SK-N-SH (cell line): ENCODE measurements at regions not wholly inside any gene's neighbourhood (a gene's known extent, or its start where the extent isn't known, plus 50 kb on each side); places are given as distances from the start of the nearest gene placed in this dataset.

Source experiments
- CTCF ChIA-PET: fragments of 300-600, 350-600 bp; formaldehyde crosslinking; extraction: SDS; loops from one replicate; lab custom pipeline; 2021; lab: Yijun Ruan, JAX
- POLR2A ChIA-PET: fragments of 350-600 bp; sonication (Branson Sonifier 250); formaldehyde crosslinking; extraction: SDS; loops from one replicate; lab custom pipeline; 2020; ENCODE audit warnings: antibody characterized with exemption, inconsistent platforms; lab: Yijun Ruan, JAX
- DNase-seq: peaks from one replicate; pipeline ENCODE4 v3.0.0; 2012
- H2AFZ ChIP-seq: fragments of 200-600 bp; sonication (generic); 2 replicates; pipeline ENCODE4 v1.8.1; 2016; ENCODE audit warnings: antibody characterized with exemption, mild to moderate bottlenecking, low read depth
- H3F3A ChIP-seq: fragments of 200-600 bp; sonication (generic); replicated peaks from 2 replicates; pipeline ENCODE3; 2016; ENCODE audit warnings: antibody characterized with exemption, mild to moderate bottlenecking; ENCODE audit not compliant: insufficient read depth
- H3K27ac ChIP-seq, 2 experiments: fragments of 200-500 bp in 1 of 2; fragments of 200-600 bp in 1 of 2; sonication (Bioruptor generic) in 1 of 2; sonication (generic), shearing (Covaris generic) in 1 of 2; 2 replicates each; pipeline versions ENCODE4 v1.5.1 to v1.6.1; 2014 to 2016; ENCODE audit warnings: low read depth in 2 of 2, inconsistent platforms in 1 of 2, low read length in 1 of 2, mild to moderate bottlenecking in 1 of 2, mixed read lengths in 1 of 2
- H3K27me3 ChIP-seq: fragments of 200-600 bp; sonication (generic), shearing (Covaris generic); 2 replicates; pipeline ENCODE4 v1.6.1; 2016; ENCODE audit warnings: mixed run types; ENCODE audit not compliant: insufficient read depth
- H3K36me3 ChIP-seq, 2 experiments: fragments of 200-500 bp in 1 of 2; fragments of 200-600 bp in 1 of 2; sonication (Bioruptor generic) in 1 of 2; sonication (generic) in 1 of 2; replicated peaks in 1 of 2; 2 replicates each; pipeline versions ENCODE3 to v1.5.1; 2014 to 2016; ENCODE audit warnings: low read length in 1 of 2, mild to moderate bottlenecking in 1 of 2; ENCODE audit not compliant: insufficient read depth in 2 of 2, control insufficient read depth in 1 of 2
- H3K4me1 ChIP-seq, 2 experiments: fragments of 200-500 bp in 1 of 2; fragments of 200-600 bp in 1 of 2; sonication (Bioruptor generic) in 1 of 2; sonication (generic), shearing (Covaris generic) in 1 of 2; 2 replicates each; pipeline versions ENCODE4 v1.5.1 to v1.6.1; 2014 to 2016; ENCODE audit warnings: low read depth in 1 of 2, low read length in 1 of 2, mixed run types in 1 of 2; ENCODE audit not compliant: insufficient read depth in 2 of 2, control insufficient read depth in 1 of 2
- H3K4me2 ChIP-seq: fragments of 200-600 bp; sonication (generic), shearing (Covaris generic); 2 replicates; pipeline ENCODE4 v1.6.1; 2017; ENCODE audit warnings: mixed run types
- H3K4me3 ChIP-seq, 2 experiments: fragments of 200-500 bp in 1 of 2; fragments of 200-600 bp in 1 of 2; sonication (Bioruptor generic) in 1 of 2; sonication (generic), shearing (Covaris generic) in 1 of 2; 2 replicates each; pipeline versions ENCODE4 v1.5.1 to v1.8.1; 2014 to 2016; ENCODE audit warnings: low read depth in 2 of 2, inconsistent platforms in 1 of 2, low read length in 1 of 2, mild to moderate bottlenecking in 1 of 2, mixed read lengths in 1 of 2, moderate library complexity in 1 of 2
- H3K79me2 ChIP-seq: fragments of 200-600 bp; sonication (generic); 2 replicates; pipeline ENCODE4 v1.8.1; 2017; ENCODE audit warnings: mild to moderate bottlenecking; ENCODE audit not compliant: insufficient read depth
- H3K9ac ChIP-seq: fragments of 200-600 bp; sonication (generic); 2 replicates; pipeline ENCODE4 v1.6.1; 2017; ENCODE audit warnings: mixed run types
- H3K9me2 ChIP-seq: fragments of 200-600 bp; sonication (generic); 2 replicates; pipeline ENCODE4 v1.6.1; 2017; ENCODE audit warnings: mixed run types
- H3K9me3 ChIP-seq: fragments of 200-600 bp; sonication (generic); 2 replicates; pipeline ENCODE4 v1.6.1; 2017; ENCODE audit warnings: mixed run types, mild to moderate bottlenecking, moderate library complexity
- H4K20me1 ChIP-seq: fragments of 200-600 bp; sonication (generic); 2 replicates; pipeline ENCODE4 v1.6.1; 2017; ENCODE audit warnings: mild to moderate bottlenecking, mixed run types; ENCODE audit not compliant: insufficient read depth
- CHD2 ChIP-seq: fragments of 150-350 bp; IDR thresholded peaks from 2 replicates; pipeline ENCODE4 v1.6.1; 2018; ENCODE audit warnings: low read length; ENCODE audit not compliant: partially characterized antibody
- ELF1 ChIP-seq: IDR thresholded peaks from 2 replicates; pipeline ENCODE4 v1.4.0; 2012
- FOSL2 ChIP-seq: IDR thresholded peaks from 2 replicates; pipeline ENCODE4 v1.4.0; 2012; ENCODE audit warnings: low read depth, mild to moderate bottlenecking, moderate library complexity, borderline replicate concordance
- GABPA ChIP-seq: IDR thresholded peaks from 2 replicates; pipeline ENCODE4 v1.4.0; 2012; ENCODE audit warnings: low read depth, mild to moderate bottlenecking
- GATA2 ChIP-seq: sonication (generic); formaldehyde crosslinking; IDR thresholded peaks from 2 replicates; pipeline ENCODE4 v1.5.0; 2020; ENCODE audit warnings: mild to moderate bottlenecking, missing genetic modification reagents
- MEF2A ChIP-seq: IDR thresholded peaks from 2 replicates; pipeline ENCODE4 v1.4.0; 2012; ENCODE audit warnings: low read depth, borderline replicate concordance
- NFIC ChIP-seq: IDR thresholded peaks from 2 replicates; pipeline ENCODE4 v1.4.0; 2012; ENCODE audit warnings: borderline replicate concordance
- NRF1 ChIP-seq: IDR thresholded peaks from 2 replicates; pipeline ENCODE4 v1.6.1; 2012; ENCODE audit warnings: low read depth, mild to moderate bottlenecking, low read length
- PBX3 ChIP-seq: IDR thresholded peaks from 2 replicates; pipeline ENCODE4; 2012
- POLR2AphosphoS5 ChIP-seq: IDR thresholded peaks from 2 replicates; pipeline ENCODE4 v1.6.1; 2012; ENCODE audit warnings: low read depth, low read length
- RAD21 ChIP-seq: IDR thresholded peaks from 2 replicates; pipeline ENCODE4 v1.6.1; 2012; ENCODE audit warnings: mild to moderate bottlenecking, low read length
- RFX5 ChIP-seq: IDR thresholded peaks from 2 replicates; pipeline ENCODE4 v1.6.1; 2012; ENCODE audit warnings: mild to moderate bottlenecking, improper control_type of control experiment, low read length
- RXRA ChIP-seq: IDR thresholded peaks from 2 replicates; pipeline ENCODE4 v1.4.0; 2012; ENCODE audit warnings: low read depth, mild to moderate bottlenecking, borderline replicate concordance
- SIN3A ChIP-seq: IDR thresholded peaks from 2 replicates; pipeline ENCODE4 v1.6.1; 2012; ENCODE audit warnings: low read depth, mild to moderate bottlenecking, low read length, moderate library complexity, borderline replicate concordance
- TAF1 ChIP-seq: IDR thresholded peaks from 2 replicates; pipeline ENCODE4 v1.6.1; 2012; ENCODE audit warnings: low read depth, mild to moderate bottlenecking, low read length, moderate library complexity, borderline replicate concordance
- TEAD4 ChIP-seq: IDR thresholded peaks from 2 replicates; pipeline ENCODE4 v1.4.0; 2012; ENCODE audit warnings: mild to moderate bottlenecking, borderline replicate concordance; ENCODE audit not compliant: insufficient read depth
- WGBS: methylation state at CpG from one replicate; pipeline ENCODE4 v1.1.6; 2017; ENCODE audit warnings: low lambda C conversion rate; 5-methylcytosine and 5-hydroxymethylcytosine counted together
- TF ChIP-seq, protein P1 (sequence below): fragments of 150-350 bp; IDR thresholded peaks from 2 replicates; pipeline ENCODE4 v1.6.1; 2017; ENCODE audit warnings: antibody characterized with exemption, low read length, low read depth, borderline replicate concordance

- TF ChIP-seq PBX3 (no peak), CHD2 (no peak), RAD21 (no peak), NFIC (no peak), FOSL2 (no peak), NRF1 (no peak), SIN3A (no peak), TEAD4 (no peak), RFX5 (no peak), POLR2AphosphoS5 (no peak)
- TF ChIP-seq, protein P1, sequence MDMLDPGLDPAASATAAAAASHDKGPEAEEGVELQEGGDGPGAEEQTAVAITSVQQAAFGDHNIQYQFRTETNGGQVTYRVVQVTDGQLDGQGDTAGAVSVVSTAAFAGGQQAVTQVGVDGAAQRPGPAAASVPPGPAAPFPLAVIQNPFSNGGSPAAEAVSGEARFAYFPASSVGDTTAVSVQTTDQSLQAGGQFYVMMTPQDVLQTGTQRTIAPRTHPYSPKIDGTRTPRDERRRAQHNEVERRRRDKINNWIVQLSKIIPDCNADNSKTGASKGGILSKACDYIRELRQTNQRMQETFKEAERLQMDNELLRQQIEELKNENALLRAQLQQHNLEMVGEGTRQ: no peak
Measured at GRCh38 chr12:127247937-127248336, 1019.0 kb upstream of the TMEM132C start (continued).

DNA sequence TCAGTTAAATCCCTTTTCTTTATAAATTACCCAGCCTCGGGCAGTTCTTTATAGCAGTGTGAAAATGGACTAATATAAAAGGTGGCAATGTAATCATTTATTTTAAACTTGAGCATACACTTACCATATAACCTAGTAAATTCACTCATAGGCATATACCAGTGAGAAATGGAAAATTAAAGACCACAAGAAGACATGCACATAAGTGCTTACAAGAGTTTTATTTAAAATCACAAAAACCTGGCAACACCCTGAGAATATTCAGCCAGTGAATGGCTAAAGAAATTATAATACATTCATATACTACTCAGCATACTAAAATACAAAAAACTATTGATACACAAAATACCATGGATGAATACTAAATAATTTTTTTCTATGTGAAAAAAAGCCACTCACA lies 1017.5 kb upstream of the TMEM132C start:
- POLR2A ChIA-PET: no interaction called here
- Histone ChIP-seq H3K9ac (no peak overlapping the region), H3K9me2 (no peaks in the 10 kb centered on the region; the same call in 1 of the 2 replicates)

More for the DNA sequence above, 1017.5 kb upstream of the TMEM132C start:
- no peak overlapping the region for H2AFZ ChIP-seq
- no peak overlapping the region for H3K4me3 ChIP-seq
- no peaks in the 10 kb centered on the region for H3F3A ChIP-seq
- no peaks in the 10 kb centered on the region for H3K4me1 ChIP-seq
- TF ChIP-seq GATA2 (CRISPR knock-in tag) (no peak), RXRA (no peak), NRF1 (no peak), ELF1 (no peak), MEF2A (no peak), GABPA (no peak), PBX3 (no peak), TAF1 (no peak), RFX5 (no peak)
- H4K20me1 ChIP-seq: no peaks in the 10 kb centered on the region
- no peaks in the 10 kb centered on the region for H3K36me3 ChIP-seq
- H3K27me3 ChIP-seq: no peaks in the 10 kb centered on the region
- no peak for DNase-seq
- no peaks in the 10 kb centered on the region for H3K9me3 ChIP-seq
- CTCF ChIA-PET: no interaction called here
- 0% methylated on average over 1 of the region's 1 CpG for WGBS
- no peak overlapping the region for H3K4me2 ChIP-seq
- H3K79me2 ChIP-seq: no peaks in the 10 kb centered on the region
- no peak overlapping the region for H3K27ac ChIP-seq
